ENCODE measurements at regions not wholly inside any gene's neighbourhood (a gene's known extent, or its start where the extent isn't known, plus 50 kb on each side); places are given as distances from the start of the nearest gene placed in this dataset.

DNA sequence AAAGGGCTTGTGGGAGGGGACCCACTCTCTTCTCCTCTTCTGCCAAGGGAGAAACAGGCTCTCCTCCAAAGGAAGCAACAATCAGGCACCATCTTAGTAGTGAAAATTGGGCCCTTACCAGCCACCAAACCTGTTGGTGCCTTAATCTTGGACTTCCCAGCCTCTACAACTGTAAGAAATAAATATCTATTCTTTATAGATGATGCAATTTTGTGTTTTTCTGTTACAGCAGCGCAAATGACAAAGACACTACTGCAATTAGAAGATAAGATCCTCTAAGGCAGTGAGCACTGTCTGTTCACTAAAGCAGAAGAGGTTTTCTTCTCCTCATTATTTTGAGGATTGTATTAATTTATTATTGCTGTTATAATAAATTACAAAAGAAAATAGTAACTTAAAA lies 691.4 kb upstream of the CCDC179 start:
- Histone ChIP-seq H3K9me3 (ENCODE audit: control insufficient read depth in 1 of 2, insufficient read depth in 1 of 2, low read length in 2 of 2) (no peaks in the 10 kb centered on the region), H3K36me3 (ENCODE audit: insufficient read depth, low read length) (no peaks in the 10 kb centered on the region), H3K4me3 (ENCODE audit: low read length) (no peak overlapping the region), H3K4me1 (ENCODE audit: insufficient read depth, low read length) (no peaks in the 10 kb centered on the region), H3K27me3 (ENCODE audit: control insufficient read depth in 1 of 2, insufficient read depth in 2 of 2, low read length in 2 of 2) (no peaks in the 10 kb centered on the region), H3K27ac (ENCODE audit: low read depth in 1 of 2, low read length in 2 of 2) (no peak overlapping the region)
- Mint-ChIP-seq H3K36me3 (ENCODE audit: low read depth) (no peaks in the 10 kb centered on the region), H3K27me3 (no peaks in the 10 kb centered on the region), H3K4me1 (ENCODE audit: low read depth) (no peaks in the 10 kb centered on the region), H3K4me3 (no peak overlapping the region), H3K27ac (no peak overlapping the region), H3K9me3 (peaks cover 2% of the 10 kb centered on the region)
- ChIA-PET CTCF (no interaction called here), POLR2A (no interaction called here)
- intact Hi-C loops (cut with DNase I, micrococcal nuclease), result no loop called here
- TF ChIP-seq, protein P1, sequence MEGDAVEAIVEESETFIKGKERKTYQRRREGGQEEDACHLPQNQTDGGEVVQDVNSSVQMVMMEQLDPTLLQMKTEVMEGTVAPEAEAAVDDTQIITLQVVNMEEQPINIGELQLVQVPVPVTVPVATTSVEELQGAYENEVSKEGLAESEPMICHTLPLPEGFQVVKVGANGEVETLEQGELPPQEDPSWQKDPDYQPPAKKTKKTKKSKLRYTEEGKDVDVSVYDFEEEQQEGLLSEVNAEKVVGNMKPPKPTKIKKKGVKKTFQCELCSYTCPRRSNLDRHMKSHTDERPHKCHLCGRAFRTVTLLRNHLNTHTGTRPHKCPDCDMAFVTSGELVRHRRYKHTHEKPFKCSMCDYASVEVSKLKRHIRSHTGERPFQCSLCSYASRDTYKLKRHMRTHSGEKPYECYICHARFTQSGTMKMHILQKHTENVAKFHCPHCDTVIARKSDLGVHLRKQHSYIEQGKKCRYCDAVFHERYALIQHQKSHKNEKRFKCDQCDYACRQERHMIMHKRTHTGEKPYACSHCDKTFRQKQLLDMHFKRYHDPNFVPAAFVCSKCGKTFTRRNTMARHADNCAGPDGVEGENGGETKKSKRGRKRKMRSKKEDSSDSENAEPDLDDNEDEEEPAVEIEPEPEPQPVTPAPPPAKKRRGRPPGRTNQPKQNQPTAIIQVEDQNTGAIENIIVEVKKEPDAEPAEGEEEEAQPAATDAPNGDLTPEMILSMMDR (IDR thresholded peaks at IDR 0.05), result no peak
- no peak for DNase-seq
- ATAC-seq (ENCODE audit: poor library complexity), result no peak

DNA sequence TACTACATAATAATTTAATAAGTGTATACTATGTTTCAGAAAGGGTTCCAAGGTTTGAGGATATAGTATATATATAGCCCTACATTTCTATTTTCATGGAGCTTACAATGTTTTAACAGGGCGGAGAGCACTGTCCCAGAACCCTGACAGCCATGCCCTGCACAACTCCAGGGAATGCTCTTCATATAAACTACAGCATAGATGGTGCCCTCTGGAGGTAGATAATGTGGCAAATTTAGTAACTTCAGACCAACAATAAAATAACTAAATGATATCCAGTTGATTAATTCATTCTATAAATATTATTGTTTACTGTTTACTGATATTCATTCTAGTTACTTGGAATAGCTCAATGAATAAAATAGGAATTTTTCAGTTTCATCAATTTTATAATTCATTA lies 693.7 kb upstream of the CCDC179 start:
- intact Hi-C loops (cut with DNase I, micrococcal nuclease), result no loop called here
- H3K4me3 Mint-ChIP-seq, result no peak overlapping the region
- Histone ChIP-seq H3K9me3 (ENCODE audit: control insufficient read depth in 1 of 2, insufficient read depth in 1 of 2, low read length in 2 of 2) (no peaks in the 10 kb centered on the region), H3K27ac (ENCODE audit: low read depth in 1 of 2, low read length in 2 of 2) (no peak overlapping the region), H3K27me3 (ENCODE audit: control insufficient read depth in 1 of 2, insufficient read depth in 2 of 2, low read length in 2 of 2) (no peaks in the 10 kb centered on the region), H3K4me1 (ENCODE audit: insufficient read depth, low read length) (no peaks in the 10 kb centered on the region), H3K36me3 (ENCODE audit: insufficient read depth, low read length) (no peaks in the 10 kb centered on the region), H3K4me3 (ENCODE audit: low read length) (no peak overlapping the region)
- no peak overlapping the region for H3K27ac Mint-ChIP-seq
- no peaks in the 10 kb centered on the region for H3K36me3 Mint-ChIP-seq (ENCODE audit: low read depth)
- H3K4me1 Mint-ChIP-seq (ENCODE audit: low read depth), result no peaks in the 10 kb centered on the region
- ATAC-seq (ENCODE audit: poor library complexity) (no peak), DNase-seq (no peak)
- ChIA-PET CTCF (no interaction called here), POLR2A (no interaction called here)
- no peaks in the 10 kb centered on the region for H3K27me3 Mint-ChIP-seq
- TF ChIP-seq, protein P1 (IDR thresholded peaks at IDR 0.05), result no peak
- H3K9me3 Mint-ChIP-seq, result peaks cover 2% of the 10 kb centered on the region

DNA sequence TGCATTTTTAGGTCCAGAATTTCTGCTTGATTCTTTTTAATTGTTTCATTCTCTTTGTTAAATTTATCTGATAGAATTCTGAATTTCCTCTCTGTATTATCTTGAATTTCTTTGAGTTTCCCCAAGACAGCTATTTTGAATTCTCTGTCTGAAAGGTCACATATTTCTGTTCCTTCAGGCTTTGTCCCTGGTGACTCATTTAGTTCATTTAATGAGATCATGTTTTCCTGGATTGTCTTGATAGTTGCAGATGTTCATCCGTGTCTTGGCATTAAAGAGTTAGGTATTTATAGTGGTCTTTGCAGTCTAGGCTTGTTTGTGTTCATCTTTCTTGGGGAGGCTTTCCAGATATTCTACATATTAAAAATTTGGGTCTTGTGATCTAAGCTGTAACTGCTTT lies 694.8 kb upstream of the CCDC179 start:
- intact Hi-C loops (cut with DNase I, micrococcal nuclease), result no loop called here
- ChIA-PET POLR2A (no interaction called here), CTCF (no interaction called here)
- H3K4me3 Mint-ChIP-seq, result no peak overlapping the region
- H3K36me3 Mint-ChIP-seq (ENCODE audit: low read depth), result no peaks in the 10 kb centered on the region
- Histone ChIP-seq H3K27ac (ENCODE audit: low read depth in 1 of 2, low read length in 2 of 2) (no peak overlapping the region), H3K27me3 (ENCODE audit: control insufficient read depth in 1 of 2, insufficient read depth in 2 of 2, low read length in 2 of 2) (no peaks in the 10 kb centered on the region), H3K36me3 (ENCODE audit: insufficient read depth, low read length) (no peaks in the 10 kb centered on the region), H3K9me3 (ENCODE audit: control insufficient read depth in 1 of 2, insufficient read depth in 1 of 2, low read length in 2 of 2) (no peaks in the 10 kb centered on the region), H3K4me1 (ENCODE audit: insufficient read depth, low read length) (no peaks in the 10 kb centered on the region), H3K4me3 (ENCODE audit: low read length) (no peak overlapping the region)
- DNase-seq, result no peak
- H3K27ac Mint-ChIP-seq, result no peak overlapping the region
- no peaks in the 10 kb centered on the region for H3K27me3 Mint-ChIP-seq
- H3K4me1 Mint-ChIP-seq (ENCODE audit: low read depth), result no peaks in the 10 kb centered on the region
- ATAC-seq (ENCODE audit: poor library complexity), result no peak
- TF ChIP-seq, protein P1 (IDR thresholded peaks at IDR 0.05), result no peak
- H3K9me3 Mint-ChIP-seq, result no peaks in the 10 kb centered on the region
